Upper lobe of left lung (tissue), 4 donors: ENCODE measurements at regions not wholly inside any gene's neighbourhood (a gene's known extent, or its start where the extent isn't known, plus 50 kb on each side); places are given as distances from the start of the nearest gene placed in this dataset.

ENCODE experiments used
- EP300 ChIP-seq, 4 donors: sonication (generic); formaldehyde crosslinking; IDR thresholded peaks; one replicate each; pipeline ENCODE4 v1.5.1; 2017; ENCODE audit warnings: antibody characterized with exemption in 4 of 4, control low read depth in 2 of 4
- POLR2A ChIP-seq, 4 donors: fragments of 450-650 bp; IDR thresholded peaks; one replicate each; pipeline ENCODE4 v1.5.1; 2016 to 2017; ENCODE audit warnings: antibody characterized with exemption in 4 of 4, mild to moderate bottlenecking in 2 of 4

DNA sequence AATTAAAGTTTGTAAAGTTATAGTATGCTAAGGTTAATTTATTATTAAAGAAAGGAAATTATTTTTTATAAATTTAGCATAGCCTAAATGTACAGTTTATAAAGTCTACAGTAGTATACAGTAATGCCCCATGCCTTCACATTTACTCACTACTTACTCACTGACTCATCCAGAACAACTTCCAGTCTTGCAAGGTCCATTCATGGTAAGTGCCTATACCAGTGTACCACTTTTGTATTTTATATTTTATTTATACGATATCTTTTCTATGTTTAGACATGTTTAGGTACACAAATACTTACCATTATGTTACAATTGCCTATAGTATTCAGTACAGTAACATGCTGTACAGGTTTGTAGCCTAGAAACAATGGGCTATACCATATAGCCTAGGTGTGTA is 95.1 kb upstream of the GRIN2B start:
- no peak for TF ChIP-seq EP300 (IDR thresholded peaks at IDR 0.05)
- no peak for TF ChIP-seq POLR2A (IDR thresholded peaks at IDR 0.05)
